Thoracic aorta (tissue), 2 donors: ENCODE measurements at regions not wholly inside any gene's neighbourhood (a gene's known extent, or its start where the extent isn't known, plus 50 kb on each side); places are given as distances from the start of the nearest gene placed in this dataset.

ENCODE experiments used
- ATAC-seq: fragments of 150-250 bp; one replicate; pipeline ENCODE4 v1.8.0; 2017; ENCODE audit warnings: low read depth; ENCODE audit not compliant: insufficient number of reproducible peaks, low FRiP score
- DNase-seq: peaks from one replicate; pipeline ENCODE4 v3.0.0-alpha.2; 2020; ENCODE audit warnings: low spot score
- H3K27ac ChIP-seq, 2 donors: fragments of 200-600 bp; sonication (generic); 1 replicate in 1 of 2; 2 replicates in 1 of 2; pipeline ENCODE4 v1.5.1; 2016; ENCODE audit warnings: mild to moderate bottlenecking in 2 of 2, moderate library complexity in 2 of 2
- H3K27me3 ChIP-seq: fragments of 200-600 bp; sonication (generic); replicated peaks from 2 replicates; pipeline ENCODE4 v1.6.0; 2016; ENCODE audit warnings: mild to moderate bottlenecking; ENCODE audit not compliant: insufficient read depth
- H3K36me3 ChIP-seq: fragments of 200-600 bp; sonication (generic); one replicate; pipeline ENCODE4 v1.5.1; 2016
- H3K4me1 ChIP-seq, 2 donors: fragments of 200-600 bp; sonication (generic); 1 replicate in 1 of 2; 2 replicates in 1 of 2; pipeline versions ENCODE4 v1.5.1 to v1.6.0; 2016; ENCODE audit warnings: low read depth in 2 of 2, mild to moderate bottlenecking in 1 of 2; ENCODE audit not compliant: control insufficient read depth in 1 of 2
- H3K4me3 ChIP-seq: fragments of 200-600 bp; sonication (generic); 2 replicates; pipeline ENCODE4 v1.5.1; 2016; ENCODE audit warnings: mild to moderate bottlenecking
- H3K9me3 ChIP-seq: fragments of 200-600 bp; sonication (generic); 2 replicates; pipeline ENCODE4 v1.5.1; 2016
- TF ChIP-seq, protein P1 (sequence below): fragments of 200-600 bp; sonication (generic); IDR thresholded peaks from one replicate; pipeline ENCODE4 v1.5.1; 2019; ENCODE audit warnings: antibody characterized with exemption

GRCh38 chr5:60173667-60174066, 280.1 kb upstream of the PDE4D start:
- TF ChIP-seq, protein P1, sequence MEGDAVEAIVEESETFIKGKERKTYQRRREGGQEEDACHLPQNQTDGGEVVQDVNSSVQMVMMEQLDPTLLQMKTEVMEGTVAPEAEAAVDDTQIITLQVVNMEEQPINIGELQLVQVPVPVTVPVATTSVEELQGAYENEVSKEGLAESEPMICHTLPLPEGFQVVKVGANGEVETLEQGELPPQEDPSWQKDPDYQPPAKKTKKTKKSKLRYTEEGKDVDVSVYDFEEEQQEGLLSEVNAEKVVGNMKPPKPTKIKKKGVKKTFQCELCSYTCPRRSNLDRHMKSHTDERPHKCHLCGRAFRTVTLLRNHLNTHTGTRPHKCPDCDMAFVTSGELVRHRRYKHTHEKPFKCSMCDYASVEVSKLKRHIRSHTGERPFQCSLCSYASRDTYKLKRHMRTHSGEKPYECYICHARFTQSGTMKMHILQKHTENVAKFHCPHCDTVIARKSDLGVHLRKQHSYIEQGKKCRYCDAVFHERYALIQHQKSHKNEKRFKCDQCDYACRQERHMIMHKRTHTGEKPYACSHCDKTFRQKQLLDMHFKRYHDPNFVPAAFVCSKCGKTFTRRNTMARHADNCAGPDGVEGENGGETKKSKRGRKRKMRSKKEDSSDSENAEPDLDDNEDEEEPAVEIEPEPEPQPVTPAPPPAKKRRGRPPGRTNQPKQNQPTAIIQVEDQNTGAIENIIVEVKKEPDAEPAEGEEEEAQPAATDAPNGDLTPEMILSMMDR: no peak
- Histone ChIP-seq H3K4me1 (no peaks in the 10 kb centered on the region), H3K36me3 (no peaks in the 10 kb centered on the region), H3K27ac (no peak overlapping the region), H3K27me3 (no peaks in the 10 kb centered on the region), H3K4me3 (no peak overlapping the region), H3K9me3 (peaks cover 3% of the 10 kb centered on the region)
- DNase-seq (no peak), ATAC-seq (no peak)

DNA sequence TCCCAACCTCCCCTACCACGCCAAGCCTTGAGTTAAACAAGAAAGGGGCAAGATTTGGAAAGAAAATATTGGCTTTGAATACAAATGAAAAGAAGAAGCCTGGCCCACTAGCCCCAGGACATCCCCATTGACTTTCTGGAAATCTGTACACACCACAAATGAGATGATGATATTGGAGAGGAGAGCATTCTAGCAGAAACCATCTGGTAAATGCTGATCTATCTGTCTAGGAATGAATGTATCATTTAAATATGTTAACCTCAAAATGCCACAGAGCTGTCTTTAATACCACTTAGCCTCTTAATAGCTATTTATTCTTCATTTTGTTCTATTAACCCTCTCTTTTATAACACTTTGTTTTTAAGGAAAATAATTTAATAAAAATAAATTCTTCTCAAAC, 270.2 kb upstream of the PDE4D start:
- Histone ChIP-seq H3K9me3 (no peaks in the 10 kb centered on the region), H3K4me3 (no peak overlapping the region), H3K4me1 (no peaks in the 10 kb centered on the region), H3K27me3 (no peaks in the 10 kb centered on the region), H3K36me3 (no peaks in the 10 kb centered on the region), H3K27ac (no peak overlapping the region)
- DNase-seq: no peak
- ATAC-seq: no peak
- TF ChIP-seq, protein P1: no peak

- DNase-seq: no peak
- Histone ChIP-seq H3K9me3 (no peaks in the 10 kb centered on the region), H3K27me3 (no peaks in the 10 kb centered on the region), H3K36me3 (no peaks in the 10 kb centered on the region), H3K4me3 (no peak overlapping the region), H3K27ac (no peak overlapping the region), H3K4me1 (no peaks in the 10 kb centered on the region)
- TF ChIP-seq, protein P1: no peak
- ATAC-seq: no peak
Measured at GRCh38 chr5:60162441-60162840, 268.9 kb upstream of the PDE4D start.

DNA sequence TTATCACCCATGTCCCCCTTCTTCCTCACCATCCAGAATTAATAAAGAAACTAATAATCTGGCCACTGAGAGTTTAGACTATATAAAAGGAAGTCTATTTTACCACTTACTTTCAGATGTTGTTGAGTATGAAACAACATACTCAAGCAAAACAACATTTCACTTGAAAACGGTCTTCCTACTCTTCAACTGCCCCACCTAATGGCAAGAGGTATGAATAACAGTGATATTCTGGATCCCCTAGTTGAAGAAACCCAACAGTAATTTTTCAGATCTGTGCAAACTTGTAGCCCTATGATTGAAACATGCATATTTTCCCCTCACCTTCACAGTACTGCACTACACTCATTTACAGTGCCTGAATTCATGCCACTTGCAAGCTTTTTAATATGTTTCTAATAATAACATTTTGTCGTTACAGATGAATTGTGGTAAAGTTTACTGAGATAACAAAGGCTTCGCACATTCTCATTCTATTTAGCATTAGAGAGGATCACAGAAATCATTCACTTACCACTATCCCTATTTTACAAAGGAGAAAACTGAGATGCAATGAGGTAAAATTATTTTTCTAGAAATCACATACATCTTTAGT, 267.9 kb upstream of the PDE4D start:
- Histone ChIP-seq H3K27me3 (no peaks in the 10 kb centered on the region), H3K4me1 (no peaks in the 10 kb centered on the region), H3K9me3 (no peaks in the 10 kb centered on the region), H3K4me3 (no peak overlapping the region), H3K36me3 (no peaks in the 10 kb centered on the region), H3K27ac (no peak overlapping the region)
- TF ChIP-seq, protein P1: no peak
- DNase-seq: no peak
- ATAC-seq: no peak

- H3K4me1 ChIP-seq: no peaks in the 10 kb centered on the region
- TF ChIP-seq, protein P1: no peak
- no peaks in the 10 kb centered on the region for H3K27me3 ChIP-seq
- no peak for ATAC-seq
- no peak overlapping the region for H3K27ac ChIP-seq
- peaks cover 5% of the 10 kb centered on the region for H3K9me3 ChIP-seq
- DNase-seq: no peak
- no peak overlapping the region for H3K4me3 ChIP-seq
- H3K36me3 ChIP-seq: no peaks in the 10 kb centered on the region
Measured at GRCh38 chr5:60149081-60149480, 255.6 kb upstream of the PDE4D start.
